K562 (cell line): ENCODE measurements at regions not wholly inside any gene's neighbourhood (a gene's known extent, or its start where the extent isn't known, plus 50 kb on each side); places are given as distances from the start of the nearest gene placed in this dataset.

Experiments used
- ASH1L ChIP-seq: fragments of 450-650 bp; IDR thresholded peaks from 2 replicates; pipeline ENCODE4 v1.6.1; 2018; ENCODE audit warnings: borderline replicate concordance, mild to moderate bottlenecking, low read depth; ENCODE audit not compliant: partially characterized antibody
- CCAR2 ChIP-seq: fragments of 200-400 bp; formaldehyde crosslinking; IDR thresholded peaks from 2 replicates; pipeline ENCODE4 v1.6.1; 2017; ENCODE audit warnings: mild to moderate bottlenecking, low read depth, low read length
- E2F3 ChIP-seq: fragments of 250-450 bp; sonication (Bioruptor Pico); IDR thresholded peaks from 2 replicates; pipeline ENCODE4 v1.4.0; 2020; ENCODE audit warnings: mild to moderate bottlenecking
- EP300 ChIP-seq: IDR thresholded peaks from 2 replicates; pipeline ENCODE4 v1.6.1; 2012; ENCODE audit warnings: low read length, improper control_type of control experiment
- MTA2 ChIP-seq: fragments of 450-650 bp; IDR thresholded peaks from 2 replicates; pipeline ENCODE4 v1.6.1; 2016; ENCODE audit warnings: low read depth
- POLR2AphosphoS2 ChIP-seq: IDR thresholded peaks from 2 replicates; pipeline ENCODE4 v1.6.1; 2012; ENCODE audit warnings: low read length, improper control_type of control experiment
- PRDM10 ChIP-seq: fragments of 450-650 bp; IDR thresholded peaks from 2 replicates; pipeline ENCODE4 v1.6.1; 2018; ENCODE audit not compliant: partially characterized antibody
- PRPF4 ChIP-seq: fragments of 200-400 bp; formaldehyde crosslinking; IDR thresholded peaks from one replicate; pipeline ENCODE4 v1.6.1; 2017; ENCODE audit warnings: low read length, low read depth, mild to moderate bottlenecking; ENCODE audit not compliant: insufficient read depth, poor library complexity, severe bottlenecking
- TAF1 ChIP-seq: IDR thresholded peaks from 2 replicates; pipeline ENCODE4 v1.6.1; 2011; ENCODE audit warnings: mild to moderate bottlenecking, low read length, moderate library complexity; ENCODE audit not compliant: insufficient read depth, control insufficient read depth, severe bottlenecking; ENCODE audit errors: extremely low read depth
- ZEB2 ChIP-seq: fragments of 450-650 bp; IDR thresholded peaks from 2 replicates; pipeline ENCODE4 v1.6.1; 2016
- ZNF384 ChIP-seq: IDR thresholded peaks from 2 replicates; pipeline ENCODE4 v1.6.1; 2012; ENCODE audit warnings: low read depth, low read length, improper control_type of control experiment

DNA sequence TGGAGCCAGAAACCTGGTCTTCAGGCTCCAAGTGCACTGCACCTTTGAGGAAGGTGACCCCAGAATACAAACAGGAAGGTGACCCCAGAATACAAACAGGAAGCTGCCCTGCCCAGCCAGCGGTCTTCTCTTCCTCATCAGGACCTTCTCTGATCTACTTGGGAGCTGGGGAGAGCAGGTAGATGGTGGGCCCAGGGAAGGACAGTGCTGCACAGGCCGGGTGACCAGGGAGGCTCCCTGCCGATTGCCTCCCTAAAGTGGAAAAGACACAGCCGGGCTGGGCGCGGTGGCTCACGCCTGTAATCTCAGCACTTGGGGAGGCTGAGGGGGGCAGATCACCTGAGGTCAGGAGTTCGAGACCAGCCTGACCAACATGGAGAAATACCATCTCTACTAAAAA lies 151.8 kb upstream of the CHST15 start (continued):
- TF ChIP-seq TAF1 (no peak), MTA2 (no peak), PRPF4 (no peak), ZNF384 (no peak), CCAR2 (no peak), POLR2AphosphoS2 (no peak), PRDM10 (no peak), ZEB2 (no peak), EP300 (no peak), E2F3 (no peak), ASH1L (no peak)
